ENCODE measurements at regions not wholly inside any gene's neighbourhood (a gene's known extent, or its start where the extent isn't known, plus 50 kb on each side); places are given as distances from the start of the nearest gene placed in this dataset.
A peak's percentile ranks its signal among the peaks of the same experiment; 100 is the strongest.
"Not testable (repeated sequence)": the region's sequence is repeated elsewhere in the genome, so short reads cannot be mapped to it uniquely, and the experiment has no call there.

GRCh38 chr1:166395729-166396128 lies 228.9 kb upstream of the FAM78B start:
- no peak for DNase-seq

- not testable (repeated sequence) for DNase-seq
Measured at GRCh38 chr1:166409253-166410082, 242.7 kb upstream of the FAM78B start.

- DNase-seq: no peak
Measured at GRCh38 chr1:166410083-166410385, 243.2 kb upstream of the FAM78B start.

- not testable (repeated sequence) for DNase-seq
Measured at GRCh38 chr1:166416831-166417230, 250.0 kb upstream of the FAM78B start.

- DNase-seq: no peak
Measured at GRCh38 chr1:166418344-166418933, 251.6 kb upstream of the FAM78B start.

GRCh38 chr1:166422586-166422985 lies 255.8 kb upstream of the FAM78B start:
- not testable (repeated sequence) for DNase-seq

- no peak for DNase-seq
Measured at GRCh38 chr1:166432655-166433054, 265.9 kb upstream of the FAM78B start.

GRCh38 chr1:166433404-166434304 lies 266.9 kb upstream of the FAM78B start:
- not testable (repeated sequence) for DNase-seq

GRCh38 chr1:166457700-166458099 lies 290.9 kb upstream of the FAM78B start:
- no peak for DNase-seq

- no peak for DNase-seq
Measured at GRCh38 chr1:166464333-166464732, 297.5 kb upstream of the FAM78B start.

GRCh38 chr1:166470014-166470413 lies 303.2 kb upstream of the FAM78B start:
- DNase-seq: no peak

- DNase-seq: no peak
Measured at GRCh38 chr1:166470441-166470840, 303.6 kb upstream of the FAM78B start.

GRCh38 chr1:166471359-166471758 lies 304.6 kb upstream of the FAM78B start:
- DNase-seq: no peak

GRCh38 chr1:166479052-166479631 lies 312.3 kb upstream of the FAM78B start:
- DNase-seq: peak in 5 of 6 experiments; percentile 3 to 36 (median 9)

GRCh38 chr1:166484471-166484870 lies 317.7 kb upstream of the FAM78B start:
- DNase-seq: no peak

GRCh38 chr1:166484871-166485270 lies 318.1 kb upstream of the FAM78B start:
- DNase-seq: no peak

GRCh38 chr1:166485620-166486019 lies 318.8 kb upstream of the FAM78B start:
- no peak for DNase-seq

GRCh38 chr1:166488327-166488726 lies 321.5 kb upstream of the FAM78B start:
- peak in 1 of 6 experiments; percentile 2 for DNase-seq

GRCh38 chr1:166489356-166489669 lies 322.5 kb upstream of the FAM78B start:
- DNase-seq: no peak

GRCh38 chr1:166489670-166490436 lies 323.1 kb upstream of the FAM78B start:
- peak; percentile 17 to 78 (median 39) for DNase-seq

- peak in 1 of 6 experiments; percentile 6 for DNase-seq
Measured at GRCh38 chr1:166490437-166490991, 323.7 kb upstream of the FAM78B start.

- DNase-seq: not testable (repeated sequence)
Measured at GRCh38 chr1:166493765-166494164, 327.0 kb upstream of the FAM78B start.

Measured in stimulated activated naive CD4-positive, alpha-beta T cell (primary cell).